RWPE2 (cell line): ENCODE measurements at regions not wholly inside any gene's neighbourhood (a gene's known extent, or its start where the extent isn't known, plus 50 kb on each side); places are given as distances from the start of the nearest gene placed in this dataset.

Source experiments
- ATAC-seq: fragments of 200-7000 bp; cut with Tn5 transposase; 3 replicates; pipeline ENCODE4 v1.9.1; 2021; ENCODE audit warnings: low read depth
- DNase-seq: peaks from one replicate; pipeline ENCODE4 v3.0.0-alpha.2; 2020; ENCODE audit warnings: low spot score
- H3K27ac ChIP-seq: fragments of 450-650 bp; 2 replicates; pipeline ENCODE4 v1.5.1; 2017; ENCODE audit warnings: mild to moderate bottlenecking; ENCODE audit not compliant: poor library complexity, severe bottlenecking
- H3K27me3 ChIP-seq: fragments of 250-450 bp; sonication (Bioruptor Pico); 2 replicates; pipeline ENCODE4 v1.5.1; 2021; ENCODE audit warnings: mild to moderate bottlenecking, moderate library complexity; ENCODE audit not compliant: insufficient read depth, poor library complexity, severe bottlenecking
- H3K36me3 ChIP-seq: fragments of 250-450 bp; sonication (Bioruptor Pico); 2 replicates; pipeline ENCODE4 v1.5.1; 2020; ENCODE audit warnings: low read depth, mild to moderate bottlenecking, moderate library complexity
- H3K4me1 ChIP-seq: fragments of 250-450 bp; sonication (Bioruptor Pico); 2 replicates; pipeline ENCODE4 v1.5.1; 2021; ENCODE audit warnings: mild to moderate bottlenecking, moderate library complexity; ENCODE audit not compliant: insufficient read depth, poor library complexity, severe bottlenecking
- H3K4me3 ChIP-seq: fragments of 250-450 bp; sonication (Bioruptor Pico); 2 replicates; pipeline ENCODE4 v1.5.1; 2021; ENCODE audit warnings: mild to moderate bottlenecking, moderate library complexity; ENCODE audit not compliant: severe bottlenecking
- H3K9me3 ChIP-seq: fragments of 250-450 bp; sonication (Bioruptor Pico); 2 replicates; pipeline ENCODE4 v1.5.1; 2021; ENCODE audit warnings: mild to moderate bottlenecking, moderate library complexity; ENCODE audit not compliant: severe bottlenecking
- TF ChIP-seq, protein P1 (sequence below): fragments of 450-650 bp; IDR thresholded peaks from one replicate; pipeline ENCODE4 v1.5.1; 2017; ENCODE audit warnings: mild to moderate bottlenecking, moderate library complexity; ENCODE audit not compliant: poor library complexity, severe bottlenecking

DNA sequence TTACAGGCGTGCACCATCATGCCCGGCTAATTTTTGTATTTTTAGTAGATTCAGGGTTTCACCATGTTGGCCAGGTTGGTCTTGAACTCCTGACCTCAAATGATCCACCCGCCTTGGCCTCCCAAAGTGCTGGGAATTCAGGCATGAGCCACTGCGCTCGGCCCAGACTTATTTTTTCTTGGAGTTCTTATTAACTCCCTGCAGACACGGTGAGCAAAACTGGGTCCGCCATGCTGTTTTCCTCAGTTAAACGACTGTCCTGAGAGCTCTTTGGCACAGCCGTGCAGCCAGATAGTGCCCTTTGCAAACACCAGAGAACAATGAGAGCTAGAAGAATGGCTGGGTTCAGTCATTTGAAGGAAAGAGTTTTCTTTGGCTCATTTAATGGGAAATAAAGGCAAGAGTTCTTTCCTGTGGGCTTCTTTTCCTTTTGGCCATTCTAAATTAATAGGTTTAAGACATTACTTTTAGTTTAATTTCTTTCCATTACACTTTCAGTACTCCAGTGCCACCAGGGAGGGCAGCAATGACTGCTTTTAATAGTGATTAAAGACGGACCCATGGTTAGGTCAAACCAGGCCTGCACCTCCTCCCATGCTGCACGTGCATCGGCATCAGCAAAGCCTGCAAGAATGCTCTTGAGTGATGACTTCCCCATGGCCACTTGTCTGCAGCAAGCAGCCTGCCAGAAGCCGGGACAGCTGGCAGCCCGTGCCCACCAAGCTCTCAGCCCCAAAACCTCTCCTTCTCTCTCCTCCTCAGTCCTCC, 60.7 kb downstream of the VCPKMT start:
- TF ChIP-seq, protein P1, sequence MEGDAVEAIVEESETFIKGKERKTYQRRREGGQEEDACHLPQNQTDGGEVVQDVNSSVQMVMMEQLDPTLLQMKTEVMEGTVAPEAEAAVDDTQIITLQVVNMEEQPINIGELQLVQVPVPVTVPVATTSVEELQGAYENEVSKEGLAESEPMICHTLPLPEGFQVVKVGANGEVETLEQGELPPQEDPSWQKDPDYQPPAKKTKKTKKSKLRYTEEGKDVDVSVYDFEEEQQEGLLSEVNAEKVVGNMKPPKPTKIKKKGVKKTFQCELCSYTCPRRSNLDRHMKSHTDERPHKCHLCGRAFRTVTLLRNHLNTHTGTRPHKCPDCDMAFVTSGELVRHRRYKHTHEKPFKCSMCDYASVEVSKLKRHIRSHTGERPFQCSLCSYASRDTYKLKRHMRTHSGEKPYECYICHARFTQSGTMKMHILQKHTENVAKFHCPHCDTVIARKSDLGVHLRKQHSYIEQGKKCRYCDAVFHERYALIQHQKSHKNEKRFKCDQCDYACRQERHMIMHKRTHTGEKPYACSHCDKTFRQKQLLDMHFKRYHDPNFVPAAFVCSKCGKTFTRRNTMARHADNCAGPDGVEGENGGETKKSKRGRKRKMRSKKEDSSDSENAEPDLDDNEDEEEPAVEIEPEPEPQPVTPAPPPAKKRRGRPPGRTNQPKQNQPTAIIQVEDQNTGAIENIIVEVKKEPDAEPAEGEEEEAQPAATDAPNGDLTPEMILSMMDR: peak; percentile 16
- H3K4me1 ChIP-seq: peaks cover 4% of the 10 kb centered on the region
- H3K9me3 ChIP-seq: no peaks in the 10 kb centered on the region
- DNase-seq: peak; percentile 36
- H3K27me3 ChIP-seq: no peaks in the 10 kb centered on the region
- no peaks in the 10 kb centered on the region for H3K36me3 ChIP-seq
- no peak overlapping the region for H3K4me3 ChIP-seq
- no peak for ATAC-seq
- no peak overlapping the region for H3K27ac ChIP-seq

DNA sequence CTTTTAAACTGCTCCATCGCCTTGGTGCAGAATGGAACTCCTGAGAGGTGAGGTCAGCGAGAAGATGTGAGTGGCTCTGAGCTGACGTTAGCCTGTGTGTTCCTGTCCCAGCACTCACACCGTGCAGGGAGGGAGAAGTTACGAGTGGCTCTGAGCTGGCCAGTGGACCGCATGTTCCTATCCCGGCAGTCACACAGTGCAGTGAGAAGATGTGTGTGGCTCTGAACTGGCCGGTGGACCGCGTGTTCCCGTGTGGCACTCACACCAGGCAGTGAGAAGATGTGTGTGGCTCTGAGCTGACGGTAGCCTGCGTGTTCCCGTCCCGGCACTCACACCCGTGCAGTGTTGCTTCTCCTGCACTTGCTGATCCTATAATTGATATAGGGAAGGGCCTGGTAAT, 59.9 kb downstream of the VCPKMT start:
- Histone ChIP-seq H3K9me3 (no peaks in the 10 kb centered on the region), H3K36me3 (no peaks in the 10 kb centered on the region), H3K4me1 (peaks cover 12% of the 10 kb centered on the region), H3K4me3 (no peak overlapping the region), H3K27me3 (no peaks in the 10 kb centered on the region), H3K27ac (no peak overlapping the region)
- TF ChIP-seq, protein P1: no peak
- peak; percentile 29 for DNase-seq
- no peak for ATAC-seq

DNA sequence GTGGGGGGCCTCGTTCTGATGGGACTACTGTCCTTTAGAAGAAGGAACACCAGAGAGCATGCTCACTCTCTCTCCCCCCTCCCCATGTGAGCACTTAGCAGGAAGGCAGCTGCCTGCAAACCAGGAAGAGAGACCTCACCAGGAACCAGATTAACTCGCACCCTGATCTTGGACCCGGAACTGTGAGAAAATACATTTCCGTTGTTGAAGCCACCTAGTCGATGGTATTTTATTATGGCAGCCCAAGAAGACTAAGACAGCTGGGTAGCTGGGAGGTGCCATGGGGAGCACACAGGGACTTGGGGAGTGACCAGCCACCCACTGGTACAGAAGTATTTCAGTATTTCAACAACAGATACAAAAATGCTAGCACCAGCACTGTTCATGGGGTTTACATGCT, 59.0 kb downstream of the VCPKMT start:
- H3K4me3 ChIP-seq: no peak overlapping the region
- no peaks in the 10 kb centered on the region for H3K36me3 ChIP-seq
- ATAC-seq (no peak), DNase-seq (no peak)
- no peaks in the 10 kb centered on the region for H3K27me3 ChIP-seq
- TF ChIP-seq, protein P1: no peak
- H3K27ac ChIP-seq: no peak overlapping the region
- H3K4me1 ChIP-seq: peaks cover 21% of the 10 kb centered on the region
- H3K9me3 ChIP-seq: no peaks in the 10 kb centered on the region

DNA sequence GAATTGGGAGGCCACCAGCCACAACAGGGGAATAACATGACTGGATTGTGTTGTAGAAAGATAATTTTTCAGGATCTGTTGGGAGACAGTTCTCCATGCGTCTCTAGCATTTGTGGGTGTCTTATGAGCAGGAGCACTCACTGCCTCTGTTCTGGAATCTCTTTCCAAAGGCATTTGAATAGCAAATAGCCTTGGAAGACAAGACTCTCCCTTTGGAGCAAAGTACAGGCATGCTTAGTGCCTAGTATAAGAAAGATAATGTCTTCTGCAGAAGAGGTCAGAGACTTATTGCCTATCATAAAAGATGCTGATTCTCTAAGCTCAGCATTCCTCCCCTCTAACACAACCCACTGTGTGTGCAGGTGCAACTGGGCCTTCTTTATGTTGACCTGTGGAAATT, 58.3 kb downstream of the VCPKMT start:
- DNase-seq: no peak
- TF ChIP-seq, protein P1: no peak

More for the DNA sequence above, 58.3 kb downstream of the VCPKMT start:
- no peak overlapping the region for H3K4me3 ChIP-seq
- H3K9me3 ChIP-seq: no peaks in the 10 kb centered on the region
- ATAC-seq: no peak
- peaks cover 29% of the 10 kb centered on the region for H3K4me1 ChIP-seq
- no peaks in the 10 kb centered on the region for H3K27me3 ChIP-seq
- H3K27ac ChIP-seq: no peak overlapping the region
- no peaks in the 10 kb centered on the region for H3K36me3 ChIP-seq
